ENCODE measurements at regions not wholly inside any gene's neighbourhood (a gene's known extent, or its start where the extent isn't known, plus 50 kb on each side); places are given as distances from the start of the nearest gene placed in this dataset.

DNA sequence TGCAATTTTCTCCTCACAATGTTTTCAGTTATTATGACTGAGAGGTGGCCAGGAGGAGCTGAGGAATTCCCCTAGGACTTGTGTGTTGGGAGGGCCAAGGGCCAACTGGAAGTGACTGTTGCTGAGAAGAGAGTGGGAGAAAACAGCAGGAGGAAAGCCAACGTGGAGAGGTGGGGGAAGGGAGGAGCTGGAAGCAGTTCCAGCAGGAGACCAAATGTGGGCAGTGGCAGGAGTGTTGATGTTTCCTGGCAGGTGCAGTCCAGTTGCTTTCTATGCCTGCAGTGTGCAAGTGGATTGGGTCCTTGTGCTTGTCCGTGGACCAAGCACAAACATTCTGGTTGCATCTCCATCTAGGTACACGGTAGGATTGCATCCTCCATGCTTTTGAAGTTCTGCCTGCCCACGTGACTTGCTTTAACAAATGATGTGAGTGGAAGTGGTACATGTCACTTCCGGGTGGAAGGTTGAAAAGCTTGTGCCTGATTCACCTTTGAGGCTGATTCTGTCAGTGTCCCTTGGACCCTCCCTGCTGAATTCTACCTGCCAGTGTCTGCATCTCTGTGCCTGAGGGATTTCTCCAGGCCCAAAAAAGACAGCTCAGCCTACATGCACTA, 54.7 kb upstream of the CRHR1 start:
- DNase-seq, result no peak

DNA sequence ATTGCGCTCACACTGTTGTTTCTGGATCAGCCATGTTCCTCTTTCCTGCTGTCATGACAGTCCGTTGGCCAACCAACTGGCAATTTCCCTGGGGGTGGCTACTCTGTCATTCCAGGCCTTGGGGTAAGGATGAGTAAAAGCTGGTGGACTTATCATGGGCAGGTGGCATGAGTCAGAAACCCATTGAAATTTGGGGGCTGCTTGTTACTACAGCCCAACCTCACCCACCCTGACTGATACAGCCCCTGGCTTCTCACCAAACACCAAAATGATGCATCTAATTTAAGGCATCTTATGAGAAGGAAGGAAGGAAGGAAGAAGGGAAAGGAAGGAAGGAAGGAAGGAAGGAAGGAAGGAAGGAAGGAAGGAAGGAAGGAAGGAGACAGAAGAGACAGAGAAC, 53.9 kb upstream of the CRHR1 start:
- no peak for DNase-seq

DNA sequence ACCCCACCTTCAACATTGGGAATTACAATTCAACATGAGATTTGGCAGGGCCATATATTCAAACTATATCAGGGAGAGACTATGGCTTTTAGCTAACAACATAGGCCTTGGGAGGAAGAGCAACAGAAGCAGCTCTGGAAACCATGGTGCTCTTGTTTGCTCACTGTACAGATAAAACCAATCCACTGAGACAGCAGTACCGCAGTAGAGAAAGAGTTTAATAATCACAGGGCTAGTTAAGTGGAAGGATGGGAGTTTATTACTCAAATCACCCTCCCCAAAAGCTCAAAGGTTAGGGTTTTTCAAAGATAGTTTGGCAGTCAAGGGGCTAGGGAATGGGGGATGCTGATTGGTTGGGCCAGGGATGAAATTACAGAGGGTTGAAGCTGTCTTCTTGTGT, 52.7 kb upstream of the CRHR1 start:
- no peak for DNase-seq

DNA sequence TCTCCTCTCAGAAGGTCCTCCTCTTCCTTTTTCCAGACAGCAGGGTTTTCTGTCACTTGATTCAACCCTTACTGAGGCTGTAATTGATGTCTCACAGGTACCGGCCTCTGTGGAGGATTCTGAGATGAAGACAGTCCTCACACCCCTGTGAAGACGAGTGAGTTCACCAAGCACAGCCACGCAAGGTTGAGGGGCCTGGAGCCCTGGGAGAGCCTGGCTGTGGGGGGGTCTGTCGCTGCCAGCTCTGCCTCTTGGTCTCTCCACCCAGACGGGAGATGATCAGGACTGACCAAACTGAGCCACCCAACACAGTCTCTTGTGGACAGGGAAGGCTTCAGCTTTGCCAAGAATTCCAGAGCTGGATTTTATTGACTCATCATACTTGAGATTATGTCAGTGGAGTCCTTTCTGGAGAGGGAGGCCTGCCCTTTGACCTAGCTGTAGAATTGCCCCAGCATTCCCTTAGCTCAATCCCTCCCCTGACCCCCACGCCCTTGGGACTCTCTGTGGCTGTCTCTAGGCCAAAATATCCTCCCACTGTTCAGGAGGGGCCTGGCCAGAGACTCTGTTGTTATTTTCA, 51.1 kb upstream of the CRHR1 start:
- DNase-seq, result no peak

DNA sequence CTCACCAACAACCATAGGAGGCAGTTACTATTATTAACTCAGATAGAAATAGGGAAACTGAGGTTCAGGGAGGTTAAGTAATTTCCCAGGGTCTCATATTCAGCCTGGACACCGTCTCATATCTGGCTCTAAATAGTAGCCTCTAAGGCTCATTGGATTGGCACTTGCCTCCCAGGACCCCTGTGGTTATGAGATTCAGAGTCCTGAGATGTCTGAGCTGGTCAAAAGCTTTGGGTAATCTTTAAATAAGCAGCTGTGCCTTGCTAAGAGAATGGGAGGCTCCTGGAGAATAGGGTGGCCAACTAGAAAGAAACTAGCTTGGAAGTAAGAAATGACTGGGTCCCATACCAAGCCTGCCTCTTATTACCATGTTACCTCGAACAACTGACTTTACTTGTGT, 50.3 kb upstream of the CRHR1 start:
- DNase-seq, result no peak

Measured in activated CD4-positive, CD25-positive, alpha-beta regulatory T cell treated with anti-CD3 and anti-CD28 coated beads, Interleukin-2, amount 50 U/mL, for 72 hours (primary cell).